GM18873 (cell line): ENCODE measurements at regions not wholly inside any gene's neighbourhood (a gene's known extent, or its start where the extent isn't known, plus 50 kb on each side); places are given as distances from the start of the nearest gene placed in this dataset.
"Not testable (repeated sequence)": the region's sequence is repeated elsewhere in the genome, so short reads cannot be mapped to it uniquely, and the experiment has no call there.

Source experiments
- ATAC-seq: cut with Tn5 transposase; IDR thresholded peaks from one replicate; pipeline ENCODE4 v1.9.1; 2021; ENCODE audit warnings: mild to moderate bottlenecking, moderate library complexity, moderate number of reproducible peaks; ENCODE audit not compliant: unreplicated experiment, low FRiP score

DNA sequence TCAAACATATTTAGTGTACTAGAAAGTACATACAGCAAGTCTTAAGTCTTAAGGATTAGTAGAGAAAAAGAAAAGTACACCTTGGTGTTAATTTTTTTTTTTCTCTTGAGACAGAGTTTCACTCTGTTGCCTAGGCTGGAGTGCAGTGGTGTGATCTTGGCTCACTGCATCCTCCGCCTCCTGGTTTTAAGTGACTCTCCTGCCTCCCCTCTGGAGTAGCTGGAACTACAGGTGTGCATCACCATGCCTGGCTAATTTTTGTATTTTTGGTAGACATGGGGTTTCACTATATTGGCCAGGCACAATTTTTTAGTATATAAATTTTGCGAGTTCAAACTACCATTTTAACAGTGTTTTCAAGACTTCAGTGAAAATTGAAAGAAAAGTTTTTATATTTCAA, 1941.1 kb upstream of the CDH6 start:
- ATAC-seq: no peak

- ATAC-seq: no peak
Observed at GRCh38 chr5:29247346-29248028, 1946.0 kb upstream of the CDH6 start.

- no peak for ATAC-seq
Observed at GRCh38 chr5:29240379-29240778, 1953.1 kb upstream of the CDH6 start.

DNA sequence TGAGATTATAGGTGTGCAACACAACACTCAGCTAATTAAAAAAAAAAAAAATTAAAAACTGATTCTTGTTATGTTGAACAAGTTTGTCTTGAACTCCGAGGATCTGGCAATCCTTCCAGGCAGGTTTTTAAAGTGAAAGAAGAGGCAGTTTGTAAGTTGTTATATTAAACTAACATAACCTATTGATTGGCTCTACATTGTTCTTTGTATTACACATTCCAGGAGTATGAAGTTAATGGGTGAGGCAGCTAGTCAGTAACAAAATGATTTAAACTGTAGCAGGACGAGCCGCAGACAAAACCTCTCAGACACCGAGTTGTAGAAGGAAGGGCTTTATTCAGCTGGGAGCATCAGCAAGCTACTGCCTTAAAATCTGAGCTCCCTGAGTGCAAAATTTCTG, 1953.9 kb upstream of the CDH6 start:
- no peak for ATAC-seq

GRCh38 chr5:29238115-29238514, 1955.4 kb upstream of the CDH6 start:
- no peak for ATAC-seq

DNA sequence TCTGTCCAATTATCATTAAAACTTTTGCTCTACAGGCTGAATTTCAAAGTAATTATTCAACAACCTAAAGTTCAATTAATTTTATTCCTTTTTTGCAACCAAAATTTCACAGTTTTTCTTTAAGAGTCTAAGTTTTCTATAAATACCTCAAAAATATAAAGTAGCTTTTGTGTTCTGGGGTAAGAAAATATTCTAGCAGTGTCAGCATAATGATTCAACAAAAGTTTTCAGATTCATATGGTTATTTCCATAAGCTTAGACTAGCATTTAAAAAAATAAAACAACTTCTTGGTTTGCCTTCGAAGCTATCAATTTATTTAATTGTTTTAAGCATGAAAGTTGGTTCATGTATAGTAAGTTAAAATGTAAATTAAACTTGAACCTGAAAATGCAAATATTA, 1962.3 kb upstream of the CDH6 start:
- ATAC-seq: no peak

- no peak for ATAC-seq
Observed at GRCh38 chr5:29230591-29230990, 1962.9 kb upstream of the CDH6 start.

DNA sequence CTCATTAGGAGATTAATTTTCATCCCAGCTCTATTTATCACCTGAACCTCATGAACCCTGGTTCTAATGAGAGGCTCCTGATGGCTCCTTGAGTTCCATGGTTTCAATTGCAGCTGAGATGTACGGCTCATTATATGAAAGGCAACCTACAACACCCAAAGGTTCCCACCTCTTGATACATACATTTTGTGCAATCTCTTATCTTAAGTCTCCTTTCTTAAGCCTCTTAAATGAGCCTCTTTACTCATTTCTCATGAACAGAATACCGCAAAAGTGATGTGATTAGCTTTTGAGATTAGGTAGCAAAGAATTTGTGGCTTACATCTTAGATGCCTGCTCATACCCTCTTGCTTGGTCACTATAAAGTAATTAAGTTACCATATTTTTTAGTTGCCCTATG, 1964.0 kb upstream of the CDH6 start:
- no peak for ATAC-seq

- no peak for ATAC-seq
Observed at GRCh38 chr5:29218138-29218537, 1975.3 kb upstream of the CDH6 start.

- ATAC-seq: no peak
Observed at GRCh38 chr5:29214839-29215238, 1978.6 kb upstream of the CDH6 start.

DNA sequence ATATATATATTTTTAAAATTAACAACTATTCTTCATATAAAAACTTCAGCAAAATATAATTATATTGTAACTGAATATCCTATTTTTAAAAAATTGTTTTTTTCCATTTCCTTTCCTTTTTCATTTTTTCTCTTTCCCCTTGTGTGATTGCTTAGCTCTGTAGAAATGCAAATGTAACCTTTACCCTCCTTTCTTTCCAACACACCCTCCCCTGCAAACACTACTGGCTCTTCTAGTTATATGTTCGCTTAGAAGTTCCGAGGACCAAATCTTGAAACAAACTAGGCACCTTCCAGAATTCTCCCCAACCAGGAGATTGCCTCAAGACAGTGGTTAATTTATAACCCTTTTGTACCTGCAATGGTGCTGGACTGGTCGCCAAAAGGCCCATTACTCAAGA, 1980.0 kb upstream of the CDH6 start:
- no peak for ATAC-seq

DNA sequence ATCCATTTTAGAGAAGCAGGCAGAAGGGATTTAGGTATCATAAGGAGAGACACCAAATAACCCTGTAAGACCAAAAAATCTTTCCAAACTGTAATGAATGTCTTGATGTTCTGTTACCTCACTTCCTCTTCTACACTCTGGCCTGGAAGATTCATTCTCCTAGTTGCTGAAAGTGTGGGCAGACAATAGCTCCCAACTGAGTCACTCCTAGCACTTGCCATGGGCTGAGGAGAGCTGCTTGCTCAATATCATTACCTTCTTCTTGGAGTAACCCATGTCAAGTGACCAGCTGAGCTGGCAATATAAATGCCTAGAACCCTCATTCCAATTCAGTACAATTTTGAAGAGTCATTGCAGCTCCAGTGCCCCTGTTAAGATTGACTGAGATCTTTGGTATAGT, 1985.5 kb upstream of the CDH6 start:
- no peak for ATAC-seq

GRCh38 chr5:29203049-29203448, 1990.4 kb upstream of the CDH6 start:
- ATAC-seq: no peak

DNA sequence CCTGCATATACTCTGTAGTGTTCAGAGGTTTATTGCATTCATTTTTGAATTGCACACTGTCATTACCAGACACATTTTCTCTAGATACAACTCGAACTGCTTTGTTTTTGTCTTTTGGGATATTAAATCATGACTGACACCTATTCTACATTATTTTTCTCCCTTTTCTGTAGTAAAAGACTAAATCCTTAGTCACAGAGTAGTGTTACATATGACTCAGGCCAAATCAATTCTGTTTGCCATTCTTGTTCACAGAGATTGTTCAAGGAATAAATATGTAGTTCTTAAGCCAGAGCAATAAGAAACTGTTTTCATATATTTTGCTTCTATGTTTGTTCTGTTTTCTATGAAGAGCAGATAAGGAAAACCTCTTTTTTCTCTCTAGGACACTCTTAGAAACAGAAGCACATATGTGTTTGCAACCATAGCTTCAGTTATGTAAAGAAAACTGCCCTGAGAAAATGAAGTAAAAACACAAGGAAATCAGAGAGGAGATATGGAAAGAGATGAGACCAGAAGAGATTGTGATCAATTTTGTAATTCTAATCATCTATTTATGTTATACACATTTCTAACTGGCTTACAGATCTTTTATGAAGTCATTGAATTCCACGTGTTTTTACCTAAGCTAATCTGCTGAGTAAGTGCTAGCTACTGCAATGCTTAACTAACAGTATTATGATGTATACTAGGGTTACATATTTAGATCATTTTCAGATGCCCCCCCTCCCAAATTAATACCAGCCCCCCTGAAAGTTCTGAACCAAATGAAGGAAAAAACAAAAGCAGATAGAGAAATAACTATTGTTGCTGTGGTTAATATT, 1995.6 kb upstream of the CDH6 start:
- ATAC-seq: no peak

- ATAC-seq: no peak
Observed at GRCh38 chr5:29193972-29194371, 1999.5 kb upstream of the CDH6 start.

DNA sequence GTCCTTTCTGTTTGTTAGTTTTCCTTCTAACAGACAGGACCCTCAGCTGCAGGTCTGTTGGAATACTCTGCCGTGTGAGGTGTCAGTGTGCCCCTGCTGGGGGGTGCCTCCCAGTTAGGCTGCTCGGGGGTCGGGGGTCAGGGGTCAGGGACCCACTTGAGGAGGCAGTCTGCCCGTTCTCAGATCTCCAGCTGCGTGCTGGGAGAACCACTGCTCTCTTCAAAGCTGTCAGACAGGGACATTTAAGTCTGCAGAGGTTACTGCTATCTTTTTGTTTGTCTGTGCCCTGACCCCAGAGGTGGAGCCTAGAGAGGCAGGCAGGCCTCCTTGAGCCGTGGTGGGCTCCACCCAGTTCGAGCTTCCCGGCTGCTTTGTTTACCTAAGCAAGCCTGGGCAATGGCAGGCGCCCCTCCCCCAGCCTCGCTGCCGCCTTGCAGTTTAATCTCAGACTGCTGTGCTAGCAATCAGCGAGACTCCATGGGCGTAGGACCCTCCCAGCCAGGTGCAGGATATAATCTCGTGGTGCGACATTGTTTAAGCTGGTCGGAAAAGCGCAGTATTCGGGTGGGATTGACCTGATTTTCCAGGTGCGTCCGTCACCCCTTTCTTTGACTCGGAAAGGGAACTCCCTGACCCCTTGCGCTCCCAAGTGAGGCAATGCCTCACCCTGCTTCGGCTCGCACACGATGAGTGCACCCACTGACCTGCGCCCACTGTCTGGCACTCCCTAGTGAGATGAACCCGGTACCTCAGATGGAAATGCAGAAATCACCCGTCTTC, 2002.0 kb upstream of the CDH6 start:
- ATAC-seq: not testable (repeated sequence)

DNA sequence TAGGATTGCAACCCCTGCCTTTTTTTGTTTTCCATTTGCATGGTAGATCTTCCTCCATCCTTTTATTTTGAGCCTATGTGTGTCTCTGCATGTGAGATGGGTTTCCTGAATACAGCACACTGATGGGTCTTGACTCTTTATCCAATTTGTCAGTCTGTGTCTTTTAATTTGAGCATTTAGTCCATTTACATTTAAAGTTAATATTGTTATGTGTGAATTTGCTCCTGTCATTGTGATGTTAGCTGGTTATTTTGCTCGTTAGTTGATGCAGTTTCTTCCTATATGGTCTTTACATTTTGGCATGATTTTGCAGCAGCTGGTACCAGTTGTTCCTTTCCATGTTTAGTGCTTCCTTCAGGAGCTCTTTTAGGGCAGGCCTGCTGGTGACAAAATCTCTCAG, 2003.1 kb upstream of the CDH6 start:
- not testable (repeated sequence) for ATAC-seq

DNA sequence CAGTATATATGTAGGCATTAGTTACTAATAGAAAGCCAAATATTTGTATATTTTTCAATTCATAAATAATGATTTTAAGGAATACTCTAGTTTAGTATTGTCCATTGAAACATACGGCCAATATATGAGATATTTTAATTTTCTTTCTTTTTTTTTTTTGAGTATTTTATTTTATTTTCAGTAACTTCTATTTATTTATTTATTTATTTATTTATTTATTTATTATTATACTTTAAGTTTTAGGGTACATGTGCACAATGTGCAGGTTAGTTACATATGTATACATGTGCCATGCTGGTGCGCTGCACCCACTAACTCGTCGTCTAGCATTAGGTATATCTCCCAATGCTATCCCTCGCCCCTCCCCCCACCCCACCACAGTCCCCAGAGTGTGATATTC, 2007.1 kb upstream of the CDH6 start:
- not testable (repeated sequence) for ATAC-seq

DNA sequence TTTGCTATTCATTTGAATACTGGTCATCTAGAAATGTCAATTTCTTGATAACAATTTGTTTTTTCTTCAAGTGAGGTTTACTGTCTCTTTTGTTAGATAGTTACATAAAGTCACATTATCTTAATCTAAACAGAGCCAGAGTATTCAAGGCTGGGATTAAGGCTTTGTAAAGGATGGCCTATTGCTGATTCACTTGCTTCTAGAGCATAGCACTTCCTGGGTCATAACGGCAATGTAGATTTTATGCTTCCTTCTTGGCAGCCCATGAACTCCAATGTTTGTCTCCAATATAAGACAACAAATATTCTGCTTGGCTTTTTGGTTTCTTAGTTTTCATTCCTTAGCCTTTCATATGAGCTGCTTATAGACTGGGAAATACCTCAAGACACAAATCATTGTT, 2007.9 kb upstream of the CDH6 start:
- ATAC-seq: no peak

DNA sequence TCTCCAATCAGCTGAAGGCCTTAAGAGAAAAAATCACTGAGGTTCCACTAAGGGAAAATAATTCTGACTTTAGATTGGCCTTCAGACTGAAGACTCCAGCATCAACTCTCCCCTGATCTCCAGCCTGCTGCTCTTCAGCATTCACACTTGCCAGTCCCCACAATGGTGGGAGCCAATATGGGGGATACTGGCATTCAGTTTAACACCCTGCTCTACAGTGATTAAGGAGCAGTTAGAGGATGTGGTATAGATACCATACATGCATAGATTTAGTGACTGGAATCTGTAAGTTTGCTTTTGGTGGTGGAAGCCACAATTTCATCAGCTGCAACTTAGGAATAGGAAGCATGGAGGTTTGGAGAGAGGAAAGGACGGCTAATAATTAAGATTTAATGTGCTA, 2017.7 kb upstream of the CDH6 start:
- ATAC-seq: no peak

GRCh38 chr5:29170599-29170998, 2022.9 kb upstream of the CDH6 start:
- no peak for ATAC-seq
